Stimulated activated CD4-positive, alpha-beta T cell treated with anti-CD3 and anti-CD28 coated beads, Interleukin-1b, Interleukin-23, amount 100 ng/mL, for 4 hours (primary cell): ENCODE measurements at regions not wholly inside any gene's neighbourhood (a gene's known extent, or its start where the extent isn't known, plus 50 kb on each side); places are given as distances from the start of the nearest gene placed in this dataset.
"Not testable (repeated sequence)": the region's sequence is repeated elsewhere in the genome, so short reads cannot be mapped to it uniquely, and the experiment has no call there.

Experiments
- DNase-seq, 2 donors: peaks; one replicate each; pipeline ENCODE4 v3.0.0-alpha.2; 2020; ENCODE audit warnings: low read depth in 2 of 2

- no peak for DNase-seq
These were observed 101.5 kb downstream of the TENT5C start for GRCh38 chr1:117707371-117707770.

GRCh38 chr1:117708323-117709248, 102.7 kb downstream of the TENT5C start:
- no peak for DNase-seq

- no peak for DNase-seq
These were observed 103.4 kb downstream of the TENT5C start for GRCh38 chr1:117709249-117709691.

- no peak for DNase-seq
These were observed 104.9 kb downstream of the TENT5C start for GRCh38 chr1:117710710-117711109.

GRCh38 chr1:117712621-117713020, 106.8 kb downstream of the TENT5C start:
- no peak for DNase-seq

- no peak for DNase-seq
These were observed 108.7 kb downstream of the TENT5C start for GRCh38 chr1:117714546-117714945.

GRCh38 chr1:117716030-117716429, 110.2 kb downstream of the TENT5C start:
- DNase-seq, result not testable (repeated sequence)

GRCh38 chr1:117717980-117718379, 112.1 kb downstream of the TENT5C start:
- not testable (repeated sequence) for DNase-seq

- DNase-seq, result not testable (repeated sequence)
These were observed 112.7 kb downstream of the TENT5C start for GRCh38 chr1:117718596-117718995.

GRCh38 chr1:117719004-117719403, 113.2 kb downstream of the TENT5C start:
- DNase-seq, result no peak

GRCh38 chr1:117732065-117732797, 126.4 kb downstream of the TENT5C start:
- no peak for DNase-seq

GRCh38 chr1:117732956-117733355, 127.1 kb downstream of the TENT5C start:
- DNase-seq, result no peak

GRCh38 chr1:117734403-117734802, 128.6 kb downstream of the TENT5C start:
- DNase-seq, result no peak

- no peak for DNase-seq
These were observed 129.5 kb downstream of the TENT5C start for GRCh38 chr1:117735045-117735992.

- no peak for DNase-seq
These were observed 133.7 kb downstream of the TENT5C start for GRCh38 chr1:117739504-117739903.

GRCh38 chr1:117740496-117740895, 134.6 kb downstream of the TENT5C start:
- no peak for DNase-seq

- DNase-seq, result not testable (repeated sequence)
These were observed 140.7 kb downstream of the TENT5C start for GRCh38 chr1:117746565-117746964.

- DNase-seq, result no peak
These were observed 141.8 kb downstream of the TENT5C start for GRCh38 chr1:117747605-117748004.

- no peak for DNase-seq
These were observed 145.5 kb downstream of the TENT5C start for GRCh38 chr1:117751321-117751720.

GRCh38 chr1:117752661-117753060, 146.8 kb downstream of the TENT5C start:
- no peak for DNase-seq

- no peak for DNase-seq
These were observed 147.4 kb downstream of the TENT5C start for GRCh38 chr1:117753232-117753631.

GRCh38 chr1:117753652-117754051, 147.8 kb downstream of the TENT5C start:
- no peak for DNase-seq
